22Rv1 (cell line): ENCODE measurements at regions not wholly inside any gene's neighbourhood (a gene's known extent, or its start where the extent isn't known, plus 50 kb on each side); places are given as distances from the start of the nearest gene placed in this dataset.
"Not testable (repeated sequence)": the region's sequence is repeated elsewhere in the genome, so short reads cannot be mapped to it uniquely, and the experiment has no call there.

Experiments
- CTCF ChIP-seq: fragments of 450-650 bp; IDR thresholded peaks from 2 replicates; pipeline ENCODE4 v1.5.1; 2017; ENCODE audit warnings: mild to moderate bottlenecking
- ZFX ChIP-seq: fragments of 450-650 bp; IDR thresholded peaks from 2 replicates; pipeline ENCODE4 v1.6.1; 2017; ENCODE audit warnings: antibody characterized with exemption, borderline replicate concordance

- TF ChIP-seq ZFX, CTCF: not testable (repeated sequence)
These were observed 120.1 kb upstream of the AGTR1 start for GRCh38 chr3:148577579-148577978.
